ENCODE measurements at regions not wholly inside any gene's neighbourhood (a gene's known extent, or its start where the extent isn't known, plus 50 kb on each side); places are given as distances from the start of the nearest gene placed in this dataset.

DNA sequence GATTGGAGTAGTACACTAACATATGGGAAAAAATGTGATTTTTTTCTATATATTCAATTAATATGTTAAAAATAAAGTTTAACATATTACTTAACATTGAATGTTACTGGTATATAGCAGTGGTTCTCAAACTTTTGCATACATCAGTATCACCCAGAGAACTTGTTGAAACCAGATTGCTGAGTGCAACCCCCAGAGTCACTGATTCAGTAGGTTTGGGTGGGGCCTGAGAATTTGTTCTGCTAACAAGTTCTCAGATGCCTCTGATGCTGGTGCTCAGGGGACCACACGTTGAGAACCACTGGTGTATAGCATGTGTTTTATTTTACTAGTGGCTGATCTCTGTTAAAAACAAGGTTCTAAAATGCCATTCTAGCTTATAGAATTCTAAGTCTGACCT is 161.9 kb downstream of the HHIPL2 start:
- Histone ChIP-seq H3K27me3 (ENCODE audit: insufficient read depth, low read length) (no peaks in the 10 kb centered on the region), H4K20me1 (ENCODE audit: insufficient read depth) (no peaks in the 10 kb centered on the region), H2AFZ (ENCODE audit: low read depth, low read length, poor library complexity, severe bottlenecking) (no peak overlapping the region), H3K27ac (ENCODE audit: low read depth, low read length) (no peak overlapping the region), H3K4me3 (replicated peaks in 1 of 2; ENCODE audit: low read depth in 1 of 2, low read length in 2 of 2) (no peak overlapping the region), H3K4me1 (ENCODE audit: control insufficient read depth in 1 of 2, insufficient read depth in 2 of 2, low read length in 2 of 2) (no peaks in the 10 kb centered on the region), H3K4me2 (ENCODE audit: low read length) (no peak overlapping the region), H3K9me3 (ENCODE audit: control insufficient read depth in 1 of 2, insufficient read depth in 1 of 2, low read depth in 1 of 2, low read length in 2 of 2) (no peaks in the 10 kb centered on the region), H3K79me2 (ENCODE audit: insufficient read depth, low read length) (no peaks in the 10 kb centered on the region), H3K36me3 (ENCODE audit: control insufficient read depth in 1 of 2, insufficient read depth in 2 of 2, low read length in 2 of 2) (no peaks in the 10 kb centered on the region), H3K9me2 (ENCODE audit: insufficient read depth) (no peaks in the 10 kb centered on the region), H3K9ac (ENCODE audit: low read length) (no peak overlapping the region)
- POLR2A ChIA-PET: no interaction called here
- no TSS peak for BruUV-seq (replicated peaks)
- ATAC-seq (no peak), DNase-seq (ENCODE audit: low read depth, low spot score) (no peak)
- no peak for TF ChIP-seq SP1 (IDR thresholded peaks at IDR 0.05; ENCODE audit: low read depth)
- no peak for TF ChIP-seq EZH2 (IDR thresholded peaks at IDR 0.05)
- no peak for TF ChIP-seq CBX3 (IDR thresholded peaks at IDR 0.05; ENCODE audit: low read depth)
- no peak for TF ChIP-seq JUND (IDR thresholded peaks at IDR 0.05)
- TF ChIP-seq ATF3 (IDR thresholded peaks at IDR 0.05): no peak
- no peak for TF ChIP-seq EGR1 (IDR thresholded peaks at IDR 0.05; ENCODE audit: low read depth)
- TF ChIP-seq ZNF274 (IDR thresholded peaks at IDR 0.05; ENCODE audit: low read depth, low read length): no peak
- no peak for TF ChIP-seq TCF7L2 (IDR thresholded peaks at IDR 0.05; ENCODE audit: borderline replicate concordance, extremely low read depth, insufficient read depth, insufficient read length)
- no peak for TF ChIP-seq SRF (IDR thresholded peaks at IDR 0.05; ENCODE audit: low read depth)
- TF ChIP-seq POLR2A (IDR thresholded peaks at IDR 0.05; ENCODE audit: borderline replicate concordance, extremely low read depth, insufficient read depth, insufficient read length): no peak
- no peak for TF ChIP-seq ZBTB33 (IDR thresholded peaks at IDR 0.05; ENCODE audit: extremely low read depth, insufficient replicate concordance, low read length)
- intact Hi-C loops (cut with micrococcal nuclease): no loop called here
- CTCF ChIA-PET: no interaction called here
- RAD21 ChIA-PET (ENCODE audit: low non-redundant PET in 1 of 2, low total read pairs in 2 of 2, uncharacterized antibody in 2 of 2, unreplicated experiment in 2 of 2): no interaction called here

Data from HCT116 (cell line).